Epithelial cell of esophagus (primary cell): ENCODE measurements at regions not wholly inside any gene's neighbourhood (a gene's known extent, or its start where the extent isn't known, plus 50 kb on each side); places are given as distances from the start of the nearest gene placed in this dataset.

Experiments
- DNase-seq: peaks from one replicate; pipeline ENCODE4 v3.0.0; 2010; ENCODE audit warnings: low read depth
- H3K4me3 ChIP-seq: 2 replicates; pipeline ENCODE4 v1.5.1; 2011; ENCODE audit warnings: mild to moderate bottlenecking, low read length, control low read depth
- CTCF ChIP-seq: IDR thresholded peaks from 2 replicates; pipeline ENCODE4 v1.5.1; 2011; ENCODE audit warnings: low read depth, mild to moderate bottlenecking, low read length, control low read depth, inconsistent platforms; ENCODE audit not compliant: insufficient read depth; ENCODE audit errors: missing control alignments

- peak; percentile 47 for TF ChIP-seq CTCF
- peak; percentile 51 for DNase-seq
- H3K4me3 ChIP-seq = no peak overlapping the region
Observed at GRCh38 chr3:70531063-70531657, 218.7 kb upstream of the MDFIC2 start.

- DNase-seq = no peak
- no peak for TF ChIP-seq CTCF
- no peak overlapping the region for H3K4me3 ChIP-seq
Observed at GRCh38 chr3:70530626-70531025, 218.2 kb upstream of the MDFIC2 start.

GRCh38 chr3:70527026-70527425, 214.6 kb upstream of the MDFIC2 start:
- DNase-seq = no peak
- no peak overlapping the region for H3K4me3 ChIP-seq
- TF ChIP-seq CTCF = no peak

- DNase-seq = no peak
- no peak overlapping the region for H3K4me3 ChIP-seq
- no peak for TF ChIP-seq CTCF
Observed at GRCh38 chr3:70519913-70520659, 207.6 kb upstream of the MDFIC2 start.

GRCh38 chr3:70519026-70519425, 206.6 kb upstream of the MDFIC2 start:
- no peak for TF ChIP-seq CTCF
- DNase-seq = no peak

GRCh38 chr3:70518356-70518755, 205.9 kb upstream of the MDFIC2 start:
- no peak overlapping the region for H3K4me3 ChIP-seq
- DNase-seq = no peak
- TF ChIP-seq CTCF = no peak

More at GRCh38 chr3:70519026-70519425, 206.6 kb upstream of the MDFIC2 start:
- H3K4me3 ChIP-seq = no peak overlapping the region

- no peak overlapping the region for H3K4me3 ChIP-seq
- DNase-seq = no peak
- TF ChIP-seq CTCF = no peak
Observed at GRCh38 chr3:70517124-70517890, 204.9 kb upstream of the MDFIC2 start.
